LHCN-M2 (cell line): ENCODE measurements at regions not wholly inside any gene's neighbourhood (a gene's known extent, or its start where the extent isn't known, plus 50 kb on each side); places are given as distances from the start of the nearest gene placed in this dataset.

ENCODE experiments used
- DNase-seq: peaks from one replicate; pipeline ENCODE4 v3.0.0-alpha.2; 2012; ENCODE audit warnings: low read depth

DNA sequence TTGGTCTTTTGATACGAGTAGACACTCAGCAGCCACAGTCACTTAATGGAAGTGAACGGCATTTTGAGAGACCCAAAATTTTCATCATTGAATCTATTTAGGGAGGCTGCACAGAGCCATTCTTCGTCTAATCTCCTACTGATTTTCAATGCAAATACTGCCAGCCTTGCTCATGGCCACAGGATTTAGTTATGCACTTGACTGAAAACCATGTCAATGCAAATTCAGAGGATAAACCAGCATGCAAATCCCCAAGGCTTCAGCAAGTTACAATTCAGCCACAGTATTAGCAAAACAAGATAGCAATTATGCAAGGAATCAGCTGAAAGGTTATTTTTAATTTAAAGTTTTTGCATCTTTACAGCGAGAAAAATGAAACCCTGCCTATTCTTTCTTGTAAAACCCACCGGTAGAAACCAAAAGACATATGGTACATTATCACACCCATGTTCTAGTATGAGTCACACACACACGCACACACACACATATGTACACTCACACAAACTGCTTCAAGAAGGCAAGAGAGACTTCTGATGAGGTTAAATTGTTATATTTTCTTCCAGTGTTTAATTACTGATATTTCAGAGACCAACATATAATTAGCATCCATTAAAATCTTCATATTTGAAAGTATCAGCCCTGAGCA is 985.3 kb upstream of the FLRT2 start:
- no peak for DNase-seq

DNA sequence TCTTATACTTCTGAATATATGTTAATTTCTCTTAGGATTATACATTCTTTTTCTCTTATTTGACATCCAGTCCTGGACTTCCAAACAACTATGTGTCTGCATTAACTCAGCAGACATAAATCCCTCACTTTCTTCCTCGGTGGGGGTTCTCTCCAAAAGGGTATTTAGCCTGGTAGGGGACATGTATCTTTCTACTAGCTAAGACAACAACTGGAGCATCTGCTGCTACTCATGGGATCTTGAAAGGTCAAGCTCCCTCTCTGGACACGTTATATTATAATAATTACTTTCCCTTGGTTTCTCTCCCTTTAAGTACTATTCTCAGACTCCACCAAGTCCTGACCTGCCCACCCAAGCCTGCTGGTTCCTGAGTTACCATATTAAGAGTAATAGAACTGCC is 983.7 kb upstream of the FLRT2 start:
- no peak for DNase-seq

DNA sequence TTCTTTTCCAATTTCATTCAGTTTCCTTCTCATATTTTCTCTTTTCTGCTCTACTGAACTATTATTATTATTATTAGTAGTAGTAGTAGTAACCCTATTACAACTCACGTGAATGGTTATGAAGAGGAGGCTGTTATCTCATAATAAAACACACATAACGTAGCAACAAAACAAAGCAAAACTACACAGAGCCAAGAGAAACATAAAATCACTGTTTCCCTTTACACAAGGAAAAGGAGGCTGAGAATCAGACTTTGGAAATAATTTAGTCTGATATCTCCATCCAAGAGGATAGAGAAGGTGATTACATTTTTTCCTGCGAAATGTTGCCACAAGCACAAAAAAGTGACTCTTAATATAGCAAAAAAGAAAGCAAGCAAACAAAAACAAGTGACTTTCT is 975.8 kb upstream of the FLRT2 start:
- DNase-seq = no peak

DNA sequence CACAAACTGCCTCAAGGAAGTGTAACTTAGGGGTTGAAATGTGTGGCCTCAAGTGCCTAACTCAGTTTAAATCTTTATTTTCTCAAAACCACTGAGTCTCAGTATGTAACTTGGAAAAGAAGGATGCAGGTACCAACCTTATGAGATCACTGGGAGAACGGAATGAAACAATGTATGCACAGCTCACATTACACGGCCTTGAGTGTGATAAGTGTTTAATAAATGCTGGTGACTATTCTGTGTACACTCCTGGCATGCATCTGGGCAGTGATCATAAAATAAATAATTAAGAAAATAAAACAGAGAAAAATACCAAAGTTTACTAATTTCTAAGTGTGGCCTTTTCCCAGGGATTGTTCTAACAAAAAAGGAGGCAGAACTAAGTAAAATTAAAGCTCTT is 974.5 kb upstream of the FLRT2 start:
- DNase-seq = no peak

DNA sequence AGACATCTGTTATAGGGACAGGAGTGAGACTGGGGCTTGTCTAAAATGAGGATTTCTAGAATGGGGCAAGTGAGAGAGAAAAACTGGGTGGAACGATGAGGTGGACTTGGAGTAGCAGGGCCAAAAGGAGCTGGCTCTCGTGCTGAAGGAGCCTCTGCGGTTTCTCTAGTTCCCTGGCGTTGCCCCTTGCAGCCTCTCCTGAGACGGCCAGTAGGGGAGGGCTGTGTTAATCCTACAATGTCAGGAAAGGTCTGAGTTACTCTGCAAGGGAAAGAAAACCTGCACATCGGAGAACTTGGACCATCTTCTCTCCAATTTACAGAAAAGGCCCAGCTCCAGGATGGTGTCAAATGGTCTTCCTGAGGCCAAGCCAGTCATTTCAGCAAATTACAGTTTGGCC is 963.8 kb upstream of the FLRT2 start:
- DNase-seq = no peak

DNA sequence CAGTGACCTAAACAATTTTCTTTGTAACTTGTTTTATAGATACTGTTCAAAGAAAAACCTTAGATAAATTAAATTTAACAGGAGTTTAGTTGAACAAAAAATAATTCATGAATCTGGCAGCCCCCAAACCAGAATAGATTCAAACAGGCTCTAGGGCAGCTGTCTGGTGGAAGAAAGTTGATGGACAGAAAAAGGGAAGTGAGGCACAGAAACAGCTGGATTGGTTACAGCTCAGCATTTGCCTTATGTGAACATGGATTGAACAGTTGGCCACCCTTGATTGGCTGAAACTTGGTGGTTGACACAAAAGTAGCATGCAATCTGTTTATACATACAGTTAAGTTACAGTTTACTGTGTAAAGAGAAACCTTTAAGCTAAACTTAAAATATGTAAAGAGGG is 954.3 kb upstream of the FLRT2 start:
- DNase-seq = no peak

DNA sequence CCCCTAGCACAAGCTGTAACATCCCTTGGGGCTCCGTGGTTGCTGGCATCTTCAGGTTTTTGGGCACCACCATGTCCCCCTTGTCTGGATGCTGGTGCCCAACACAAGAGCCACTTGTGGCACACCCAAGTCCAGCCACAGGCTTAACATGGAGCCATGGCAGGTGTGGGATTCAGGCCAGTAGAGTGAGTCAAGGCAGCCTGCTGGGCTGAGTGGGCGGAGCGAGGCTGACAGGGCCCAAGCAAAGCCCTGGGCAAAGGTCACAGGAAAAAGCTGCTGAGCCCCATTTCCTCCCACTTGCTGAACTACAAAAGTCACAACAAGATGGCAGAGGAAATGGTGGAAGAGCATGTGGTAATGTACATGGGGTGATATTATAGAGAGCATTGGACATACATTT is 950.7 kb upstream of the FLRT2 start:
- DNase-seq = no peak

DNA sequence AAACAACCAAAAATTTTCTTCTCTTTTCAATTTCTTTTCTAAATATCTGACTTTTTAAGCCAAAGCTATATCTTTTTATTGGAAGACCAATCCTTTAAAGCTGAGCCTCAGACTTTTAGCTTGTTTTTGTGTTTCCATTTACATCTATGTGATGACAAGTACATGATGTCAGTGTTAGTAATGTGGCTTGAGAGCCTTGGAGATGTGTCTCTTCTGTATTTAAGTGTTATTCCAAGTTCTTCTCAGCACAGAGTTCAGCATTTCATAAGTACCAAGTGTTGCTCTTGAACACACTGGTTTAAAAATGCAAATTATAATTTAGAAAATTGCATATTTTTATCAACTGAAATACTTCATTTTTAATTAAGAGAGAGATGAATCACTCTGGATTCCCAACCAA is 948.9 kb upstream of the FLRT2 start:
- DNase-seq = no peak

DNA sequence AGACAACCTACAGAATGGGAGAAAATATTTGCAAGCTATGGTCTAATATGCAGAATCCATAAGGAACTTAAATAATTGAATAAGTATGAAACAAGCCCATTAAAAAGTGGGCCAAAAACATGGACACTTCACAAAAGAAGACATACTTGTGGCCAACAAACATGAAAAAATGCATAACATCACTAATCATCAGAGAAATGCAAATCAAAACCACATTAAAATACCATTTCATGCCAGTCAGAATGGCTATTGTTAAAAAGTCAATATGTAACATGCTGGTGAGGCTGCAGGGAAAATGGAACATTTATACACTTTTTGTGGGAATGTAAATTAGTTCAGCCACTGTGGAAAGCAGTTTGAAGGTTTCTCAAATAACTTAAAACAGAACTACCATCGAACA is 945.4 kb upstream of the FLRT2 start:
- no peak for DNase-seq

DNA sequence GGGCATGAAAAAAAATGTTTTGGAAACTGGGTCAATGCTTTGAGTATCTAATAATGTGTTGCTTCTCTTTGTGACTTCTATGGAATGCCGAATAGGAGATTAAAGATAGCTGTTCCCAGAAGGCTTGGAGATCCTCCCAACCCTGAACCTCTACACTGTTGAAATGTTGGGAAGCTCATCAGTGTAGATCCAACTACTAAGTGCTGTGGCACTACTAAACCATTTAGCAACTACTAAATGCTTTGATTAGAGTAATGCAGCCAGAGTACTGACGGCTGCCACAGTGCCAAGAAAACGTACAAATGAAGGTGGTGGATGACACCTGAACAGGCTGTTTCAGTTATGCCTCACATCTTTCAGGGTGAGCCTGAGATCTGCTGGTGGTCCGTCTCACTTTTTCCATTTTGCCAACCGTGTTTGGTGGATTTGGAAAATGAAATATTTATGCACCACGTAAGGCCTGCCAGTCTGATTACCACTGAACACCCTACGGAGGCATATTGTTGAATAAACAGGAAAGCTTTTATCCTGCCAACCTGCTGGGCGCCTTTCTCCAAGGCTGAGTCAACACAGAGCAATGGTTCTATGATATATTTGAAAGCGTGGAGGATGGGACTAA is 938.0 kb upstream of the FLRT2 start:
- DNase-seq = no peak

DNA sequence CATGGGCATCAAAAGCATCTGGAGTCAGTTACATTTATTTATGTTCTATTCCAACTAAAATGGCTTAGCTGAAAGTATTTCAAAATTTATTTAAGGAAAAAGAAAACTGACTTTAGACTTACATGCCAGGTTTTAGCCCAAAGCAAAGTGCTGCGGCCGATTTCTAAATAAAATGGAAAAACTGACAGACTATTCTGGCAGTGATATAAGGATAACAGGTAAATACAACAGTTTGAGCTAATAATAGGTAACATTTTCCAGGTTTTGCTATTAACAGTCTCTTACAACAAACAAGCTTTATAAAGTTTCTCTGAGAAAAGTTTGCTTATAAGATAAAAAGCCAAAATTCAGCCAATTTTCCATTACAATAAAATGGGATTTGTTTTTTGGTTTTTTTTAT is 937.2 kb upstream of the FLRT2 start:
- no peak for DNase-seq

DNA sequence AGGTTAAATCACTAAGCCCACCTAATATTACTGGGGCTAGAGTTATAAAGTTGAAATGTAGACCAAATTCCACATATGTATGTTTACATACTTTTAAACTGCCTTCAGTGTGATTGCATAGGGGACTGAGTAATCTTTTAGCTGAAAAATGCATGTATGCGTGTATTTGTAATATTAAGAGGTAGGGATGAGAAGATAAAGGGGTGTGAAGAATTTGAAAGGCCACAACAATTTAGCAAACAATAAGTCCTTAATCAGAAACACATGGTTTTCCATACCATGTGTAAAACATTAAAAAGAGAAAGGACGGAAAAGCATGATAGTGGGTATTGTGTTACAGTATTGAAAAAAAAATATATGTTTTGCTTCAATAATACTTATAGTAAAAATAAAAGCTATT is 919.9 kb upstream of the FLRT2 start:
- DNase-seq = no peak

DNA sequence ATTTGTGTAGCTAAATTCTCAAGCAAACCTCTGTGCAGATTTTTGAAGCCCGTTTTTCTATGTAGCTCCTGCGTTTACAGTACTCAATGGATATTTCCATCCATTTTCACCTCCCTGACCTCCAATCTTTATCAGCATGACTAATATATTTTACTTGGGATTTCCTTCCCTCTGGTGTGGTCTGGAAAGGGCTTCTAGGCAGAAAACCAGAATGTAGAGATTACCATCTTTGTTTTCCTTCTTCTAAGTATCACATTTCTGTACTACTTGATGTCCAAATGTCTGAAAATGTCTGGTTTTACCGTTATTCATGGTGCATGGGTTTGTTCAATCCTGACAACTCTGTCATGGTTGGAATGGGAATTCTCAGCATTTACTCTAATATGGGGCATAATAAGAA is 907.6 kb upstream of the FLRT2 start:
- no peak for DNase-seq

DNA sequence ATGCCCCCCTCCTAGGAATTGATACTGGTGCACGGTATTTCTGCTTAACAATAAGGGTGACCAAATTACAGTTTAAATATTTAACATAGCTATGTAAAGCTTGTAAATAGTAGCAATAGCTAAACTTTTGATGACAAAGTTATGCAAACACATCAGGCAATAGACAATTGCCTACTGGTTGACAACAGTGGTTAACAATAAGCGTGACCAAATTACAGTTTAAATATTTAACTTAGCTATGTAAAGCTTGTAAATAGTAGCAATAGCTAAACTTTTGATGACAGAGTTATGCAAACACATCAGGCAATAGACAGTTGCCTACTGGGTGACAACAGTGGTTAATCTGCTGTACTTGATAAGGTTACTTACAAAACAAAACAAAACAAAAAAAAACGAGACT is 886.5 kb upstream of the FLRT2 start:
- no peak for DNase-seq

DNA sequence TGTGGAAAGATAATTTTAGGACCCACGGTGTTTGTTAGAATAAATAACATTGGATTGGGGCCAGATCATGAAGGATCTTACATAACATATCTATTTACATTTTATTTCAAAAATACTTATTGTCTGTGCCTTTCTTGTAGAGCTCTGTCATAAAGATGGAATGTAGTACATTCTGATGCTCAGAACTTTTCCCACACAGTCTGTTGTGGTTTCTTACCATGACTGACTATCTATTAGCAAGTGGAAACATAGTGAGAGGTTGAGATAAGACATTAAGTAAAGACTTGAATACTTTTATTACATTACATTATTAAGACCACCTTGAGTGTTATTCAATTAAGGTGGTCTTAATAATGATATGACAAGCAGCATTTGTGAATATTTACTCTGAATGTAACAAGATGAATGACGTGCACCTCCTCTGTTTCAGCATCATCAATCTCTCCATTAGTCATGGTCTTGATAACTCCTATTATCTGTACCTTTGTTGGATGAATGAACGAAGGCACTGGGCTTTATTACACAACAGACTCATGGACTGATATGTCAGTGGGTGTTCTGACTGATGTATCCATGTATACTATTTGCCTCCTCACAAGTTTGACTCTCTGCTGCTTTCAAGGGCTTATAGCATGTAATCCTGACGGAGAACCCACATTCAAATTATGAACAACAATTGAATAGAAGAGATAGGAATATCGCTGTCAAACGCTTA is 883.0 kb upstream of the FLRT2 start:
- peak; percentile 15 for DNase-seq

DNA sequence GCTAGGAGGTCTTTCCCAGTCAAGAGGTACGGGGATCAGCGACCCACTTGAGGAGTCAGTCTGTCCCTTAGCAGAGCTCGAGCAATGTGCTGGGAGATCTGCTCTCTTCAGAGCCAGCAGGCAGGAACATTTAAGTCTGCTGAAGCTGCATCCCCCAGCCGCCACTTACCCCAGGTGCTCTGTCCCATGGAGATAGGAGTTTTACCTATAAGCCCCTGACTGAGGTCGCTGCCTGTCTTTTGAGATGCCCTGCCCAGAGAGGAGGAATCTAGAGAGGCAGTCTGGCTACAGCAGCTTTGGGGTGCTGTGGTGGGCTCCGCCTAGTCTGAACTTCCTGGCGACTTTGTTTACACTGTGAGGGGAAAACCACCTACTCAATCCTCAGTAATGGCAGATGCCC is 874.9 kb upstream of the FLRT2 start:
- DNase-seq = no peak

DNA sequence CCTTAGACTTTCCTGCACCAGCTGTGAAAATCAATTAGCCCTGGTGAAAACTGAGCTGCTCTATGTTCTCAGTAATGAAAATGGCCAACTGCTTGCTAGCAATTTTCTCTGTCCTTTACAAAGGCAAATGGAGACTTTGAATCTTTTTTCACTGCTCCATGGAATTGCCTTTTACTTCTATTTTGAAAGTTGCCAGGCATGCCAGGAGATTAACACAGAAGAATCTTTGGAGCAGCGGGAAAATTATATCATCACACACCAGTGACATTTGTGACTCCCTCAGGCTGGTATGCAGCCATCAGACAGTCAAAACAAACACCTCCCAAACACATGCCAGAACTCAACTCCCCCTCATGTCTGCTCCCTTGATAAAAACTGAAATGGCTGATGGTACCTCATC is 872.0 kb upstream of the FLRT2 start:
- peak; percentile 1 for DNase-seq

DNA sequence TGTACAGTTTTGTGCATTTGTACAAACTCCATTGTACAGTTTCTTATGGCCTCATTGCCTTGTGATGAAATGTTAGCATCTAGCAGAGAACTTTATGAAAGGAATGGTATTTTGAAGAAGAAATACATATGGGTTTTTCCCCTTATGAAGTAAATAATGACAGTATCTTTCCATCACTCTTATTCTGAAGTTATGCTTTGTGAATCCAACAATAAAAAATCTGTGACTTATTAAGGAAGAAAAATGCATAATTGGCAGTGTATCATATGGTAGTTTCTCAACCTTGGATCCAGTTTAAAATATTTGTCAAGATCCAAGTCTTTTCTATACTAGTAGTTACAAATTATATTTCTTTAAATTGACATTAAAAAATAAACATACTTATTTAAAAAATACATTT is 859.1 kb upstream of the FLRT2 start:
- no peak for DNase-seq

DNA sequence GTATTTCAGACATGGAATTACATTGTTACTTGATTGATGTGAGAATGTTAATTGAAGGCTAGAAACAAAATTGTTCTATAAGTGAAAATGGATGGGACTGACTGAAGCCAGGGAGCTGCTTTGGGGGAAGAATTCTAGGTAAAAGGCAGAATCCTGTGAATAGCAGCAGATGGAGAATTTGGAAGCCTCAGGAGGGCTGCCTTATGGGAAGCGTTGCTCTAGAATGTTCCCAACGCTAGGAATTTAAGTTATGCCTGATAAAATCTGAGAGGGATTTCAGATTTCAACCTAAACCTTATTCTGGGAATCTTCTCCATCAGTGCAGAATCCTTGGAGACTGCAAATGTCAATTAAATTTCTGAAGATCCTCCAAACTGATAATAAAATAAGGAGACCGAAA is 858.2 kb upstream of the FLRT2 start:
- no peak for DNase-seq

DNA sequence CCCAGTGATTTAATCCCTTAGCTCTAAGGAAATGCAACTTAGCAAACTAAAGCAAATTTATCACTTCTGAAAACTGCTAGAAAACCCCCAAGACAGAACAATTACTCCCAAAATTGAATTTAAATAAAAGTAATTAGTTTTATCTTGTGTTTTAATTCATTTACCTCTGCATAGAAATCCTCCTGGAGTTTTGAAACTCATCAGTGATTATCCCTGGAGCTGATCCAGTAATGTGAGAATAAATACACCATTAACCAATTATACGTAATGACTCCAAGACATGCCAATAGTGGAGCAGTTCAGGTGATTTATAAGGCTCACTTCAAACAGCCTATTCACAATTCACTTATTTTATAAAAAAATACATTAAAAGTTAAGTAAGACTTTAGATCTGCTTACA is 855.3 kb upstream of the FLRT2 start:
- no peak for DNase-seq

DNA sequence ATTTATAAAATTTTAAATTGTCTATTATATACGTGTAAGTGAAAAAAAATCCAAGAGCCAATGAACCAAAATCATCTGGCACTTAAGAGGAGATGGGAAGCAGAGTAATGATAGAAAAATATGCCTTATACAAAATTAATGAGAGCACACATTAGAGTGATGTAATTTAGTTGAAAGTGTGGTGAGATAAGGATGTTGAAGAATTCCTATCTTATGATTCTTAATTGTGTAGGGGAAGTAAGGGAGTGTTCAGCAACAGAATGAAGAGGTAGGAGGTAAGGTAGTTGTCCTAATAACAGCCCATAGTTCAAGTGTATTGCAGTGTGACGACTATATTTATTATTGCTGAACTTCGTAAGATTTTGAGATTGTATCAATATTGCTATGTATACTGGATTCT is 843.4 kb upstream of the FLRT2 start:
- no peak for DNase-seq

DNA sequence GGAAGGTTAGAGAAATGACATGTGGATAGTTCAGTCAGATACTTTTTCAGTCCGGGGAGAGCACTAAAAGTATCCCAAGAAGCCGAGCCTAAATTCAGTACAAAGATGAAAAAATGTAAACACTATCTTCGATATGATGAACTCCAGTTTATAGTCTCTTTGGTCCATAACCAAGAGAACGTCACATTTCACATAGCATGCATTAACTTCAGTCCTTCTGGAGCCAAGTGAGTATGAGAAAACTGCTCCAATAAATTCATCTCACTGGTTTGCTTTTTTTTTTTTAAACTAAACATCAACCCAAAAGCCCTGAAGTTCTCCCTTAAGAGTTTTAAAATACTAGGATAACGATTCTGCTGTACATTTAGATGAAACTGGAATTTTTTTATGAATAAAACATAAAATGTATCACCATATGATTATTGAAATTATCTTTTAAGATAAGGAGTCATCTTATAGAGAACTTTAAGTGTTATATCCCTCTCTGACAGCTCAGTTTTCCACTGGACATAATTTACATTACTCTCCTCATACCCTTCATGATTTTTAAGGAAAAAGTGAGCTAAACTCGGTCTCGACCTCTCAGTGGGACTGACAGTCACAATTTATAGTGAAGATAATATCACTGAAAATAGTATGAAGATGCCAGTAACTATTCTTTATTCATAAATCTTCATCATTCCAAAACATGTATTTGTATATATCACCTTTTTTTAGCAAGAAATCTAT is 841.5 kb upstream of the FLRT2 start:
- no peak for DNase-seq

DNA sequence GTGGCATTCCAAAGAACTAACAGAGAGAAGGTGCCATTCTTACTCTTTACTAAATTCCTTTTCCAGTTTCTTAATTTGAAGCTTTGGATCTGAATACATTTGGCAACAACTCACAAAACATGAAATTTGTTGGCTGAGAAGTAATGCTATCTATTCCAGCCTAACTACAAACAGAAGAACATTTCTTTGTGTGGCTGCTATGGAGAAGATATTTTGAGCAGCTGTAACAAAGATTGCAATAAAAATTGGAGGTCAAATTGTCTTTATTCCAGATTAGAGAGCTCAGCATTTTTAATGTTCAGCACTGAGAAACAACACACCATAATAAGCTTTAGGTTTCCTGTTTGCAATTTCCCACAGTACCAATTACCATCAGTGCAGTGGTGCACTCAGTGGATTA is 835.8 kb upstream of the FLRT2 start:
- no peak for DNase-seq
